Mammary epithelial cell (primary cell): ENCODE measurements at regions not wholly inside any gene's neighbourhood (a gene's known extent, or its start where the extent isn't known, plus 50 kb on each side); places are given as distances from the start of the nearest gene placed in this dataset.

Experiments used
- CTCF ChIP-seq, 2 donors: IDR thresholded peaks in 1 of 2; conservative IDR thresholded peaks in 1 of 2; 2 replicates each; pipeline ENCODE4 v1.5.1; 2011 to 2012; ENCODE audit warnings: inconsistent platforms in 2 of 2, low read length in 2 of 2, mild to moderate bottlenecking in 2 of 2, control low read depth in 1 of 2, low read depth in 1 of 2; ENCODE audit not compliant: insufficient read depth in 1 of 2; ENCODE audit errors: extremely low read depth in 1 of 2
- EZH2 ChIP-seq: IDR thresholded peaks from 2 replicates; pipeline ENCODE4 v1.6.1; 2012; ENCODE audit warnings: low read length, inconsistent platforms, borderline replicate concordance

- no peak for TF ChIP-seq CTCF (conservative IDR thresholded peaks at IDR 0.05 in 1 of 2, IDR thresholded peaks at IDR 0.05 in 1 of 2; ENCODE audit: extremely low read depth in 1 of 2, insufficient read depth in 1 of 2, low read depth in 1 of 2, low read length in 2 of 2)
- TF ChIP-seq EZH2 = no peak
Observed at GRCh38 chr3:81048058-81048665, 713.3 kb downstream of the GBE1 start.
